MG63 (cell line): ENCODE measurements at regions not wholly inside any gene's neighbourhood (a gene's known extent, or its start where the extent isn't known, plus 50 kb on each side); places are given as distances from the start of the nearest gene placed in this dataset.

Experiments
- DNase-seq: peaks from one replicate; pipeline ENCODE4 v3.0.0-alpha.2; 2020
- H3K27me3 ChIP-seq: fragments of 250-450 bp; sonication (Bioruptor Pico); 2 replicates; pipeline ENCODE4 v1.5.1; 2020; ENCODE audit warnings: mild to moderate bottlenecking, moderate library complexity
- H3K36me3 ChIP-seq: fragments of 250-450 bp; sonication (Bioruptor Pico); 2 replicates; pipeline ENCODE4 v1.5.1; 2020; ENCODE audit warnings: mild to moderate bottlenecking, moderate library complexity
- H3K4me3 ChIP-seq: fragments of 250-450 bp; sonication (Bioruptor Pico); 2 replicates; pipeline ENCODE4 v1.5.1; 2020; ENCODE audit warnings: mild to moderate bottlenecking, moderate library complexity
- H3K9me3 ChIP-seq: fragments of 250-450 bp; sonication (Bioruptor Pico); 2 replicates; pipeline ENCODE4 v1.5.1; 2020; ENCODE audit warnings: mild to moderate bottlenecking, moderate library complexity

DNA sequence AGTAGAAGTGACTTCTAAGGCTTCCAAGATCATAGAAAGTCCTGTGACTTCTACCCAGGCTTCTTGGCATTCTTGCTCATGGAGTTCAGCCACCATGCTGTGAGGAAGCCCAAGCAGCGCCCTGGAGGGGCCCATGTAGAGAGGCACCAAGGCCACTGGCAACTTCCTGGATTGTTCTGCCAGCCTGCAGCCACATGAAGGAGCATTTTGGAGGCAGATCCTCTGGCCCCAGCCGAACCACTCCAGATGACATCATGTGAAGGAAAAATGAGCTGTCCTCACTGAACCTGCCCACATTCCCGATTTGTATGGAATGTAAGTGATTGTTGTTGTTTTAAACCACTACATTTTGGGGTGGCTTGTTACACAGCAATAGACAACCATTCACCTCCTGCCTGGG lies 51.5 kb upstream of the MNX1 start:
- peak; percentile 9 for DNase-seq

DNA sequence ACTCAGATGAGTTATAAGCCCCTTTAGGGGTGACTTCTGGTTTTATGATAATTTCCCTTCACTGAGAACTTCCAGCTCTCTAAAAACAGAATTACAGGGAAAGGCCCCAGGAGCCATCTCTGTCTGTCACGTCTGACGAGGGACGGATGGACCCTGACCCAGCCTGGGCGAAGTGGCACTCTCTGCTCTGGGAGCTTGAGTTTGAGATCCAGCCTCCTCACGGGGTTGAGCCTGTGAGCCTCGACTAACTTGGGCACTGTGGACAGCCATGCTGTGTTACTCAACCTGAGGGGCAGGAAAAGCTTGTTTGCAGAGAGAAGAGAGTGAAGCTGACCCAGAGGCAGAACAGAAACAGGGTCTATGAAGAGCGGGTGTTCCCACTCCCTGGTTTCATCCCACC lies 54.6 kb upstream of the MNX1 start:
- Histone ChIP-seq H3K36me3 (no peaks in the 10 kb centered on the region), H3K27me3 (no peaks in the 10 kb centered on the region), H3K4me3 (no peak overlapping the region), H3K9me3 (peaks cover 3% of the 10 kb centered on the region; the same call in 1 of the 2 replicates)
- DNase-seq = no peak

More for the DNA sequence above, 51.5 kb upstream of the MNX1 start:
- H3K27me3 ChIP-seq = no peaks in the 10 kb centered on the region
- H3K36me3 ChIP-seq = no peaks in the 10 kb centered on the region
- no peak overlapping the region for H3K4me3 ChIP-seq
- peaks cover 3% of the 10 kb centered on the region; the same call in 1 of the 2 replicates for H3K9me3 ChIP-seq

DNA sequence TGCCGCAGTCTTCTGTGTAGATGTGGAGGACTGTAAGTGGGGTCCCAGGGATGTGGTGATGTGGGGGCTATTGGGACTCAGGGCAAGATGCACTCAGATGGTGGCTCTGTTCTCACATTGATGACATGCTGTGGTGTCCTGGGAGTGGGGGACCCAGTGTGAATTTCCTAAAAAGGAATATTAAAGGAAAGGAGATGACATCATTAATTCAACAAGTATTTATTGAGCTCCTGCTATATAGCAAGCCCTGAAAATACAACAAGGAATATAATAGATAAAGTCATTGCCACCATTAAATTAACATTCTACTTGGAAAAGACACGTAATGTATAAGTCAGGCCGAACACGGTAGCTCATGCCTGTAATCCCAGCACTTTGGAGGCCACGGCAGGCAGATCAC lies 61.9 kb upstream of the MNX1 start:
- Histone ChIP-seq H3K36me3 (no peaks in the 10 kb centered on the region), H3K27me3 (no peaks in the 10 kb centered on the region), H3K4me3 (no peak overlapping the region), H3K9me3 (no peaks in the 10 kb centered on the region)
- DNase-seq = no peak

DNA sequence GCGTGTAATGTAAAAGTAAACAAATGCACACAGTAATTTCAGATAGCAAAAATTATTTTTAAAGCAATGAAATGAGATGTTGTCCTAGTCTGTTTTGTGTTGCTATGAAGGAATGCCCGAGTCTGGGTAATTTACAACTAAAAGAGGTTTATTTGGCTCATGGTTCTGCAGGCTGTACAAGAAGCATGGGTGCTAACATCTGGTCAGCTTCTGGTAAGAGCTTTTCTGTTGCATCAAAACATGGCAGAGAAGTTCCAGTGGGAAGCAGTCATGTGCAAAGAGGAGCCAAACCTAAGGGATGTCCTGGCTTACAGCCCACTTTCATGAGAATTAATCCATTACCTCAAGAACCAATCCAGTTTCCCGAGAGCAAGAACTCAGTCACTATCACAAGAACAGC lies 62.9 kb upstream of the MNX1 start:
- H3K9me3 ChIP-seq = no peaks in the 10 kb centered on the region
- no peaks in the 10 kb centered on the region for H3K36me3 ChIP-seq
- DNase-seq = no peak
- H3K4me3 ChIP-seq = no peak overlapping the region
- no peaks in the 10 kb centered on the region for H3K27me3 ChIP-seq

DNA sequence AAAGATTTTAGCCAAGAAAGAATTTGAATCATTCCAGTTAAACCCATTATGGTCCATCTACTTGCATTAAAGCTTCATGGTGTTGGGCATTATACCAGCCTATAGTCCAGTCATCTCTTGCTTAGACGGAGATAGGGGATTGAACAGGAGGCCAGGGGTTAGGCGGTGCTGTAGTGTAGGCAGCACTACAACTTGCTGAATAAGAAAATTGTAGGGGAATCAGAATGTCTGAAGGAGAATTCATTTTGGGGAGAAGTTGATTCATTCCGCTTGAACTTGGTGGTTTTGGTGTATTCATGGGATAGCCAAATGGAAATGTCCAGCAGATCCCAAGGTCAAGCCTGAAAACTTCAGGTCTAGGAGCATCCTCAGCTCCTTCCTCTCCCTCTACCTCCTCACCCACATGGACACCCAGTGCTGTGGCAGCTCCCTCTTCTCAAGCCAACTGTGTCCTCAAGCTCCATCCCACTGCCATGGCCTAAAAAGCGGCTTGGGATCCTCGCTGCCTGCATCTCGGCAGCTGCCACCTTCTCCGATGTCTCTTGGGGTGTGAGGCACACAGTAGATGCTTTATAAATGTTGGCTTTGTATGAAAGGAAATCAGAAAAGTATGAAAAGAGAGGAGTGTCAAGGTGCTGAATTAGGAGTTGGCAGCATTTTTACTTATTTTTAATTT lies 63.6 kb upstream of the MNX1 start:
- DNase-seq = no peak
- Histone ChIP-seq H3K36me3 (no peaks in the 10 kb centered on the region), H3K4me3 (no peak overlapping the region), H3K9me3 (no peaks in the 10 kb centered on the region), H3K27me3 (no peaks in the 10 kb centered on the region)

DNA sequence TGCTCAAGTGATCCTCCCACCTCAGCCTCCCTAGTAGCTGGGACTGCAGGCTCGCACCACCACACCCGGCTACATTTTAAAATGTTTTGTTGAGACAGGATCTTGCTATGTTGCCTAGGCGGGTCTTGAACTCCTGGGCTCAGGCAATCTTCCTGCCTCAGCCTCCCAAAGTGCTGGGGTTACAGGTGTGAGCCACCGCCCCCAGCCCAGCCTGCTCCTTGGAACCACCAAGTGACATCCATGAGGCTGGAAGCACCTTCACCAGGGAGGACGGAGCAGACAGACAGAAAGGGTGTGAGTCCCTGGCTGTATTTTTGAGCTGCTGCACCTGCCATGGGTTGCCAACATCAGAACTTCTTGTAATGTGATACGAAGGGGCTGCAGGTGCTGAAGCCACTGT lies 62.3 kb upstream of the UBE3C start:
- no peaks in the 10 kb centered on the region for H3K36me3 ChIP-seq
- no peaks in the 10 kb centered on the region for H3K9me3 ChIP-seq
- no peak for DNase-seq
- no peak overlapping the region for H3K4me3 ChIP-seq
- no peaks in the 10 kb centered on the region for H3K27me3 ChIP-seq

DNA sequence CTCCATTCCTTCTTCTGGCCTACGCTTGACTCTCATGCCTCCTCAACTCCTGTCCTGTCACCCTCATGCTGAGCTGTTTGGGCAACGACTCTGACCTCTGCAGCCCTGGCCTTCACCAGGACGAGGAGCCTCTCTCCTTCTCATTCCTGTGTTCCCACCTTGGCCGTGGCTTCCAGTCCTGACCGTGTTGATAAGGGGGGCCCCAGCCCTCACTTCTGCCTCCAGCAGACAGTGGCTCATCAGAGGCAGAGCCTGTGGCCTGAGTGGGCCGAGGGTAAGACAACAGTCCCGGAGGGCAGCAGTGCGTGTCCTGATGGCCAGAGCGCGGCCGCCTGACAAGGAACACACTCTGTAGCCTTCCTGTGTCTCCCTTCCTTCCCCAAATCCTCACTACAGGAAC lies 61.7 kb upstream of the UBE3C start:
- H3K9me3 ChIP-seq = no peaks in the 10 kb centered on the region
- H3K27me3 ChIP-seq = no peaks in the 10 kb centered on the region
- DNase-seq = no peak
- no peak overlapping the region for H3K4me3 ChIP-seq
- H3K36me3 ChIP-seq = no peaks in the 10 kb centered on the region

DNA sequence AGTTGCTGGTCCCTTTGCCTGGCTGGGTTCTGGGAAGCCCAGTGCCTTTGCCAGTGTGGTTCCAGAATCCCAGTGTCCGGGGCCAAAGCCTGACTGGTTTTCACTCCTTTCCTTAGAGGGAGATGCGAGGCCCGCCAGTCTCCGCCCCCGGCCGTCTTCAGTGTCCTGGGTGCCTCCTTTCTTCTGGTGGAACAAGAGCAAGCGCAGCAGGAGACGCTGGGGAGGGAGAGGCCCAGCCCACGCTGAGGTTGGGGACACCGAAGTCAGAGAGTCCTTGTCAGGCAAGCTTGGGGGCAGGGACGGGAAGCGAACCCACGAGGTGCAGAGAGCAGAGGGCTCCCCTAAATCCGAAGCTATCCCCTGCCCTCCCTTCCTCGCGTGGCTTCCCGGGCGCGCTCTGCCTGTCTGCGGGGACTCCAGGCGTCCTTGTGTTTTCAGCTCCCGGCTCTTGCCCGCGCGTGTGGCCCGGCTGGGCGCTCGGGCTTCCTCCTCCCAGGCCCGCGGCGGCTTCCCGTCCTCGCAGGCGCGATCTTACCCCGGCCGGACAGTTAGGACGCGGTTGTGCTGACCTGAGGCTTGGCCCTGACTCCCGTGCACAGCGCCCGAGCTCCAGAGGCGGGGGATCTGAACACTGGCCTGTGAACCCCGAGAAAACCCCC lies 60.6 kb upstream of the UBE3C start:
- Histone ChIP-seq H3K4me3 (no peak overlapping the region), H3K9me3 (no peaks in the 10 kb centered on the region), H3K27me3 (no peaks in the 10 kb centered on the region), H3K36me3 (no peaks in the 10 kb centered on the region)
- no peak for DNase-seq

DNA sequence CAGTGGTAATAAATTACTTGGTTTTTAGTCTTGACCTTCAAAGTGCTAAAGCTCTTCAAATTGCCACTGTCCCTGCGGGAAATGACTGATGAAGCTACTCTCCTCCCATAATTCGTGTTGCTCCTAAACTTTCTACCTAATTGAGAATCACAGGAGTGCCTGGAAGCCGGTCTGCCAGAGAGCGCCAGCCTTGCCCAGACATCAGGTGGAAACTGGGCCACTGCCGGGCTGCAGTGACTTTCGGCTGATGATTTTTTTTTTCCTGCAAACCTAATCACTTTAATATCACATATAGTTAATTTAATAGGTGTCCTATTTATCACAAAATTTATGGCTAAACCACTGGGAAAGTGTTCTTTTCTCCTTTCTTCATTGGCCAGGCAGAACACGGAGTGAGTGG lies 59.6 kb upstream of the UBE3C start:
- DNase-seq = no peak
- Histone ChIP-seq H3K27me3 (no peaks in the 10 kb centered on the region), H3K4me3 (no peak overlapping the region), H3K36me3 (no peaks in the 10 kb centered on the region), H3K9me3 (no peaks in the 10 kb centered on the region)

DNA sequence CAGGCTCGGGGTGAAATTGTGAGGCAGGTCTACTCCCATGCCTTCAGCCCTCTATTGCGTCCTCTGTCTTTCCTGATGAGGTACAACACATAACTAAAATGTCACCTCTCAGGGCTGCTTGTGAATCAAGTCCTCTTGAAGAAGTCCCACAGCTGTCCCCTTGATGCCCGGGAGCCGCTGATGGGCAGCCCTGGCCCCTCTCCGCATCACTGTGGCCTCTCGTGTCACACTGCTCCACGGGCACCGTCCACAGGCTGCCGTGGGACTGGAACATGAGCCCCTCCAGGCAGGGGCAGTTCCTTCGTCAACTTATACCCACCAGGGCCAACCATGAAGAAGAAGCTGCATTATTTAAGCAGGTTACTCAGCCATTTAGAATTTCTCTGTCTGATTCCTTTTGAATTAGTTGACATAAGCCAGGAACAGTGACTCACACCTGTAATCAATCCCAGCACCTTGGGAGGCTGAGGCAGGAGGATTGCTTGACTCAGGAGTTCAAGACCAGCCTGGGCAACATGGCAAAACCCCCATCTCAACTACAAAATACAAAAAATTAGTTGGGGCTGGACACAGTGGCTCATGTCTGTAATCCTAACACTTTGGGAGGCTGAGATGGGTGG lies 58.5 kb upstream of the UBE3C start:
- Histone ChIP-seq H3K9me3 (no peaks in the 10 kb centered on the region), H3K27me3 (no peaks in the 10 kb centered on the region), H3K4me3 (no peak overlapping the region), H3K36me3 (no peaks in the 10 kb centered on the region)
- no peak for DNase-seq

DNA sequence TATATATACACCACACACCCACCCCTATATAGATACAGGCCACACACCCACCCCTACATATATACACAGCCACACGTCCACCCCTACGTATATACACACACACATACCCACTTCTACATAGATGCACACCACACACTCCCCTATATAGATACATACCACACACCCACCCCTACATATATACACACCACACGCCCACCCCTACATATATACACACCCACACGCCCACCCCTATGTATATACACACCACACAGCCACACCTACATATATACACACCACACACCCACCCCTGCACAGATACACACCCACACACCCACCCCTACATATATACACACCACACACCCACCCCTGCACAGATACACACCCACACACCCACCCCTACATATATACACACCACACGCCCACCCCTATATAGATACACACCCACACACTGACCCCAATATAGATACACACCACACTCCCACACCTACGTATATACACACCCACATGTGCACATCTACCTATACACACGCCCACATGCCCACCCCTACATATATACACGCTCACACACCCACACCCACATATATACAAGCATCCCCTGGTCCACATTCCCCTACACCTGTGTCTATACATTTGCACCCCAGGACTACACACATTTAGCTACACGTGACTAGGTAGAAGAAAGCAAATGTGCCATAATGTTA lies 52.1 kb upstream of the UBE3C start:
- Histone ChIP-seq H3K9me3 (no peaks in the 10 kb centered on the region), H3K36me3 (no peaks in the 10 kb centered on the region), H3K4me3 (no peak overlapping the region), H3K27me3 (no peaks in the 10 kb centered on the region)
- DNase-seq = no peak

DNA sequence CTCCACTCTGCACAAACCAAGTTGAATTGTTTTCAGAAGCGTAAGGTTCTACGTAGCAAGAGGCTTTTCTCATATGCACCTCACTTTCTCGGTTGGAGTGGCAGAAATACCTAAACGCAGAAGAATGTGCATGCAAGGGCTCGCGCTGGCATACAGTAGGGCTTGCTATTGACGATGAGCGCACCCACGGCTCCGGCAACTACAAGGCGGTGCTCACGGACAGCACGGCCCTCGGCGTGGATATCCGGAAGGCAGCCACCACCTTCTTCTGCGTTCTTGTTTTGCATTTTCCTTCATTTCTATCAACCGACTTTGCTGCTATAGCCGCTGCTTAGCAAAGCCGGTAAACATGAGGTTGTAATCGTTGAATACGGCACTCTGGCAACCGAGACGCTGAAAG lies 51.1 kb upstream of the UBE3C start:
- no peaks in the 10 kb centered on the region for H3K9me3 ChIP-seq
- no peaks in the 10 kb centered on the region for H3K36me3 ChIP-seq
- H3K4me3 ChIP-seq = no peak overlapping the region
- DNase-seq = no peak
- H3K27me3 ChIP-seq = no peaks in the 10 kb centered on the region

DNA sequence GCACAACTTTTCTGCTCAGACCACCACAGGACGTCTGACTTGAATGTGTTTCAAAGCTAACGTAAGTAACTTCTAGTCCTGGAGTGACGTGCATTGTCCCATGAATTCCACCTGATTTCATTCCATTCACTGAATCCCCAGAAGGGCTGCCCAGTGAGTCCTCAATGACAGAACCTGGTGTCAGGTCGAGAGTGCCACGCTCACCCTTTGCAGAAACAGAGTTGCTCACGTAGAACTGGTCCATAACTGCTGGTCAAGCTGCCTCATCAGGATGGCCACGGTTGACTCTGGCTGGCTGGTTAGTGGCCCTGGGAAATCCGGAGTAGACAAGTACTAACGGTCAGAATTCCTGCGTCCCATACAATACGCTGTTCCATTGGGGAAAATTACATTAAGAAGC lies 50.6 kb upstream of the UBE3C start:
- Histone ChIP-seq H3K36me3 (no peaks in the 10 kb centered on the region), H3K4me3 (no peak overlapping the region), H3K9me3 (no peaks in the 10 kb centered on the region), H3K27me3 (no peaks in the 10 kb centered on the region)
- DNase-seq = no peak
